ENCODE measurements at regions not wholly inside any gene's neighbourhood (a gene's known extent, or its start where the extent isn't known, plus 50 kb on each side); places are given as distances from the start of the nearest gene placed in this dataset.

GRCh38 chr6:5905431-5906339 lies 101.0 kb downstream of the NRN1 start:
- no peaks in the 10 kb centered on the region for H3K27me3 ChIP-seq (ENCODE audit: control insufficient read depth, insufficient read depth, low read length)
- TF ChIP-seq CTCF (IDR thresholded peaks at IDR 0.05; ENCODE audit: insufficient read depth, low read length, poor library complexity, severe bottlenecking): no peak
- H3K4me3 ChIP-seq (ENCODE audit: low read depth, low read length): no peak overlapping the region
- no peaks in the 10 kb centered on the region for H3K36me3 ChIP-seq (ENCODE audit: control insufficient read depth, insufficient read depth, low read length)
- DNase-seq (ENCODE audit: low read depth): no peak

DNA sequence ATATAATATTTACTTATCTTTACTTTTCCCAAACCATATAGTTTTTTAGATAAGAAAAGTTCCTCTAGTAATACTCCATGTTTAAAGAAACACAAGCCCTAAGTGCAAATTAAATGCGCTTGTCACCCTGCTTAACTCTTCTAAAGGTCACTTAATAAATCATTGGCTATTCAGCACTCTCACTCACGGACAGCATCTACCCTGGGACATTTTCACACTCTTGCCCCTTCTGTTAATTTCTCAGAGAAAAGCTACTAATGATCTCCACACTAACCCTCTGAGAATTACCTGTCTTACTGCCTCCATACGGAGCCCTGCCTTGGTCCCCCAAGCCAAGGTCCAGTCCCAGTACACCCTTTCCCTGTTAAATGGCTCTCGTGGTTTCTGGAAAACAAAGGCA lies 102.2 kb downstream of the NRN1 start:
- no peaks in the 10 kb centered on the region for H3K27me3 ChIP-seq (ENCODE audit: control insufficient read depth, insufficient read depth, low read length)

DNA sequence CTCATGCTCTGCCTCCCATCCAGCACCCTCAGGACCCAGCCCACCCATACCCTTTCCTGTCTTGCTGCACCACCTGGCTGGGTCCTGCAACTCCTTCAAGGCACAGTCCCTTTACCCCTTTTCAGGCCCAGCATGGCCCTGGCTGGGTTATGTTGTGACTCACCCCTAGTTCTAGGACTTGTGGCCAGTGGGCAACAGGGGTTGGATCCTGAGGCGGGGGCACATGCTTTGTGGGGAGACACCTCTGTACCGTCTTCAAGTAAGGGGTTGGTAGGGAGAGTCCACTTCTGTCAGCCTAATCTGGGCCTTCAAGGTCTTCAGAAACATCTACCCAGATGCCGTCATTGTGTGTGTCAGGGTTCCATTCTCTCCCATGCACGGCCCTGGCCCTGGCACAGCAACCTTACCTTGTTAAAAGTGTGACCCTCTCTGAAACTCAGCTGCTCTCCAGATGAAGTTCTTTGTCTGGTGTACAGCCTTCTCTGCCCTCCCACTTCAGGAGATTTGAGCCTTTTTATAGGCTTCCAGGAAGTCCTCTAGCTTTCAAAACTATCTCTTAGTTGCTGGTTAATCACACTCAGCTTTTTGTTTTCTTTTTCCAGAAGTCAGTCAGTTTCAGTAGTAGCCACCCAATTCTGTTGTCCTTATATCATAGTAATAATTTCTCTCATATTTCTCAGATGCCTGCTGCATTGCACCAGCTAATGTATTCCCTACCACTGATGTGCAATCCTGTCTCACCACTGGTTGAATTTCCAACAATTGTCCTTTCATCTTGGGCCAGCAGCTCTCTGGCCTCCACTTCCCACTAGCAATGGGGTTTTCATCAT lies 107.3 kb downstream of the NRN1 start:
- Histone ChIP-seq H3K27me3 (ENCODE audit: control insufficient read depth, insufficient read depth, low read length) (no peaks in the 10 kb centered on the region), H3K36me3 (ENCODE audit: control insufficient read depth, insufficient read depth, low read length) (no peaks in the 10 kb centered on the region), H3K4me3 (ENCODE audit: low read depth, low read length) (no peak overlapping the region)
- DNase-seq (ENCODE audit: low read depth): no peak
- TF ChIP-seq CTCF (IDR thresholded peaks at IDR 0.05; ENCODE audit: insufficient read depth, low read length, poor library complexity, severe bottlenecking): no peak

More for the DNA sequence above, 102.2 kb downstream of the NRN1 start:
- TF ChIP-seq CTCF (IDR thresholded peaks at IDR 0.05; ENCODE audit: insufficient read depth, low read length, poor library complexity, severe bottlenecking): no peak
- Histone ChIP-seq H3K4me3 (ENCODE audit: low read depth, low read length) (no peak overlapping the region), H3K36me3 (ENCODE audit: control insufficient read depth, insufficient read depth, low read length) (no peaks in the 10 kb centered on the region)
- no peak for DNase-seq (ENCODE audit: low read depth)

- no peak for TF ChIP-seq CTCF (IDR thresholded peaks at IDR 0.05; ENCODE audit: insufficient read depth, low read length, poor library complexity, severe bottlenecking)
- Histone ChIP-seq H3K4me3 (ENCODE audit: low read depth, low read length) (no peak overlapping the region), H3K36me3 (ENCODE audit: control insufficient read depth, insufficient read depth, low read length) (no peaks in the 10 kb centered on the region), H3K27me3 (ENCODE audit: control insufficient read depth, insufficient read depth, low read length) (no peaks in the 10 kb centered on the region)
- no peak for DNase-seq (ENCODE audit: low read depth)
Measured at GRCh38 chr6:5898563-5898962, 108.2 kb downstream of the NRN1 start.

GRCh38 chr6:5898102-5898501 lies 108.6 kb downstream of the NRN1 start:
- Histone ChIP-seq H3K36me3 (ENCODE audit: control insufficient read depth, insufficient read depth, low read length) (no peaks in the 10 kb centered on the region), H3K4me3 (ENCODE audit: low read depth, low read length) (no peak overlapping the region), H3K27me3 (ENCODE audit: control insufficient read depth, insufficient read depth, low read length) (no peaks in the 10 kb centered on the region)
- DNase-seq (ENCODE audit: low read depth): no peak
- no peak for TF ChIP-seq CTCF (IDR thresholded peaks at IDR 0.05; ENCODE audit: insufficient read depth, low read length, poor library complexity, severe bottlenecking)
